ENCODE measurements at regions not wholly inside any gene's neighbourhood (a gene's known extent, or its start where the extent isn't known, plus 50 kb on each side); places are given as distances from the start of the nearest gene placed in this dataset.
"Not testable (repeated sequence)": the region's sequence is repeated elsewhere in the genome, so short reads cannot be mapped to it uniquely, and the experiment has no call there.

- Histone ChIP-seq H3K9ac (ENCODE audit: low read depth in 1 of 2, low read length in 2 of 2) (no peak overlapping the region), H3K27me3 (ENCODE audit: control insufficient read depth in 4 of 4, insufficient read depth in 4 of 4, low read length in 3 of 4) (peaks cover 0 to 3% (median 0%) of the 10 kb centered on the region in 4 donors), H3K4me3 (ENCODE audit: low read depth in 1 of 3, low read length in 3 of 3) (no peak overlapping the region), H3K4me1 (ENCODE audit: control insufficient read depth in 4 of 4, insufficient read depth in 4 of 4, low read length in 3 of 4) (no peaks in the 10 kb centered on the region), H3K9me3 (ENCODE audit: control insufficient read depth in 4 of 4, low read length in 3 of 4) (peaks cover 0 to 2% (median 0%) of the 10 kb centered on the region in 4 donors), H3K27ac (ENCODE audit: low read depth in 1 of 2, low read length in 2 of 2) (no peak overlapping the region), H3K36me3 (ENCODE audit: control insufficient read depth in 4 of 4, insufficient read depth in 3 of 4, low read depth in 1 of 4, low read length in 3 of 4) (no peaks in the 10 kb centered on the region)
- TF ChIP-seq GABPA (IDR thresholded peaks at IDR 0.05 in 1 of 2, conservative IDR thresholded peaks at IDR 0.05 in 1 of 2) (no peak), MAX (IDR thresholded peaks at IDR 0.05) (no peak), YY1 (IDR thresholded peaks at IDR 0.05) (no peak), RXRA (IDR thresholded peaks at IDR 0.05) (no peak), NR2F2 (IDR thresholded peaks at IDR 0.05) (no peak), HNF4G (IDR thresholded peaks at IDR 0.05) (no peak), ATF3 (IDR thresholded peaks at IDR 0.05) (no peak), ZBTB33 (IDR thresholded peaks at IDR 0.05) (no peak), FOXA2 (IDR thresholded peaks at IDR 0.05) (no peak), RAD21 (IDR thresholded peaks at IDR 0.05) (no peak), FOXA1 (IDR thresholded peaks at IDR 0.05) (no peak), CTCF (IDR thresholded peaks at IDR 0.05; ENCODE audit: low read depth, low read length, missing input control) (no peak), TAF1 (conservative IDR thresholded peaks at IDR 0.05) (no peak), JUND (IDR thresholded peaks at IDR 0.05) (no peak)
- DNase-seq (ENCODE audit: low spot score), result no peak
Observed at GRCh38 chr14:22358726-22359125, 230.3 kb downstream of the DAD1 start.

GRCh38 chr14:22349281-22349680 lies 239.7 kb downstream of the DAD1 start:
- not testable (repeated sequence) for H3K9me3 ChIP-seq (ENCODE audit: control insufficient read depth in 4 of 4, low read length in 3 of 4); DNase-seq (ENCODE audit: low spot score); H3K4me1 ChIP-seq (ENCODE audit: control insufficient read depth in 4 of 4, insufficient read depth in 4 of 4, low read length in 3 of 4); H3K27ac ChIP-seq (ENCODE audit: low read depth in 1 of 2, low read length in 2 of 2); H3K4me3 ChIP-seq (ENCODE audit: low read depth in 1 of 3, low read length in 3 of 3); H3K27me3 ChIP-seq (ENCODE audit: control insufficient read depth in 4 of 4, insufficient read depth in 4 of 4, low read length in 3 of 4); H3K36me3 ChIP-seq (ENCODE audit: control insufficient read depth in 4 of 4, insufficient read depth in 3 of 4, low read depth in 1 of 4, low read length in 3 of 4); H3K9ac ChIP-seq (ENCODE audit: low read depth in 1 of 2, low read length in 2 of 2)
- WGBS, result 68% methylated on average over 4 of the region's 4 CpGs

- Histone ChIP-seq H3K27me3 (ENCODE audit: control insufficient read depth in 4 of 4, insufficient read depth in 4 of 4, low read length in 3 of 4) (no peaks in the 10 kb centered on the region), H3K9ac (ENCODE audit: low read depth in 1 of 2, low read length in 2 of 2) (no peak overlapping the region), H3K9me3 (ENCODE audit: control insufficient read depth in 4 of 4, low read length in 3 of 4) (peaks cover 0 to 6% (median 4%) of the 10 kb centered on the region in 4 donors), H3K4me3 (ENCODE audit: low read depth in 1 of 3, low read length in 3 of 3) (no peak overlapping the region), H3K4me1 (ENCODE audit: control insufficient read depth in 4 of 4, insufficient read depth in 4 of 4, low read length in 3 of 4) (no peaks in the 10 kb centered on the region), H3K27ac (ENCODE audit: low read depth in 1 of 2, low read length in 2 of 2) (no peak overlapping the region), H3K36me3 (ENCODE audit: control insufficient read depth in 4 of 4, insufficient read depth in 3 of 4, low read depth in 1 of 4, low read length in 3 of 4) (no peaks in the 10 kb centered on the region)
- WGBS, result 81% methylated on average over 3 of the region's 3 CpGs
- TF ChIP-seq JUND (IDR thresholded peaks at IDR 0.05), result no peak
- TF ChIP-seq ATF3 (IDR thresholded peaks at IDR 0.05), result no peak
- no peak for TF ChIP-seq HNF4A (conservative IDR thresholded peaks at IDR 0.05)
- no peak for TF ChIP-seq MAX (IDR thresholded peaks at IDR 0.05)
- TF ChIP-seq ZBTB33 (IDR thresholded peaks at IDR 0.05), result no peak
- no peak for TF ChIP-seq HNF4G (IDR thresholded peaks at IDR 0.05)
- TF ChIP-seq SP1 (IDR thresholded peaks at IDR 0.05), result no peak
- TF ChIP-seq NR2F2 (IDR thresholded peaks at IDR 0.05), result no peak
- no peak for DNase-seq (ENCODE audit: low spot score)
Observed at GRCh38 chr14:22344673-22345072, 244.4 kb downstream of the DAD1 start.

GRCh38 chr14:22344209-22344608 lies 244.8 kb downstream of the DAD1 start:
- not testable (repeated sequence) for H3K9ac ChIP-seq (ENCODE audit: low read depth in 1 of 2, low read length in 2 of 2); H3K36me3 ChIP-seq (ENCODE audit: control insufficient read depth in 4 of 4, insufficient read depth in 3 of 4, low read depth in 1 of 4, low read length in 3 of 4); H3K4me1 ChIP-seq (ENCODE audit: control insufficient read depth in 4 of 4, insufficient read depth in 4 of 4, low read length in 3 of 4); H3K9me3 ChIP-seq (ENCODE audit: control insufficient read depth in 4 of 4, low read length in 3 of 4); H3K27me3 ChIP-seq (ENCODE audit: control insufficient read depth in 4 of 4, insufficient read depth in 4 of 4, low read length in 3 of 4); H3K27ac ChIP-seq (ENCODE audit: low read depth in 1 of 2, low read length in 2 of 2); H3K4me3 ChIP-seq (ENCODE audit: low read depth in 1 of 3, low read length in 3 of 3); DNase-seq (ENCODE audit: low spot score)
- WGBS, result 75% methylated on average over 4 of the region's 4 CpGs

All from liver (tissue), 8 donors.